HL-60 (cell line): ENCODE measurements at regions not wholly inside any gene's neighbourhood (a gene's known extent, or its start where the extent isn't known, plus 50 kb on each side); places are given as distances from the start of the nearest gene placed in this dataset.

Source experiments
- CTCF ChIP-seq: IDR thresholded peaks from one replicate; pipeline ENCODE4 v1.5.1; 2011; ENCODE audit warnings: low read length, control low read depth, inconsistent platforms; ENCODE audit not compliant: insufficient read depth
- GABPA ChIP-seq: IDR thresholded peaks from 2 replicates; pipeline ENCODE4 v1.6.1; 2012; ENCODE audit warnings: low read depth
- POLR2AphosphoS5 ChIP-seq: IDR thresholded peaks from 2 replicates; pipeline ENCODE4 v1.6.1; 2012; ENCODE audit warnings: low read depth

- TF ChIP-seq CTCF, result no peak
- TF ChIP-seq POLR2AphosphoS5, result no peak
- no peak for TF ChIP-seq GABPA
Measured at GRCh38 chr4:156248917-156249316, 295.3 kb upstream of the CTSO start.
